Cardiac fibroblast (primary cell): ENCODE measurements at regions not wholly inside any gene's neighbourhood (a gene's known extent, or its start where the extent isn't known, plus 50 kb on each side); places are given as distances from the start of the nearest gene placed in this dataset.
"Not testable (repeated sequence)": the region's sequence is repeated elsewhere in the genome, so short reads cannot be mapped to it uniquely, and the experiment has no call there.

Experiments
- DNase-seq, 2 donors: peaks; one replicate each; pipeline versions ENCODE4 v3.0.0 to v3.0.0-alpha.2; 2010; ENCODE audit warnings: low read depth in 2 of 2
- H3K4me3 ChIP-seq, 2 donors: replicated peaks in 1 of 2; 1 replicate in 1 of 2; 2 replicates in 1 of 2; pipeline ENCODE4 v1.5.1; 2011; ENCODE audit warnings: low read depth in 2 of 2, low read length in 2 of 2, mild to moderate bottlenecking in 2 of 2, moderate library complexity in 1 of 2
- CTCF ChIP-seq: IDR thresholded peaks from one replicate; pipeline ENCODE4 v1.5.1; 2011; ENCODE audit warnings: low read depth, mild to moderate bottlenecking, low read length, inconsistent platforms

DNA sequence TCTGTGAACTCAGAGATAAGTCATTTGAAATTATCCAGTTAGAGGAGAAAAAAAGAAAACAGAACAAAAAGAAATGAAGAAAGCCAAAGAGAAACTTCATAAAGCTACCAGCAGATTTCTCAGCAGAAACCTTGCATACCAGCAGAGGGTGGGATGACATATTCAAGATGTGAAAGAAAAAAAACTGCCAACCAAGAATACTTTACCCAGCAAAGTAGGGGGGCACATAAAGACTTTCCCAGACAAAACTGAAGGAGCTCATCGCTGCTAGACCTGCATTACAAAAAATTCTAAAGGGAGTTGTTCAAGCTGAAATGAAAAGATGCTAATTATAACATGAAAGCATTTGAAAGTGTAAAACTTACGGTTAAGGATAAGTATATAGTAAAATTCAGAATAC lies 246.3 kb downstream of the FNDC1 start:
- no peak for TF ChIP-seq CTCF
- H3K4me3 ChIP-seq: no peak overlapping the region
- no peak for DNase-seq

GRCh38 chr6:159414711-159415110 lies 245.5 kb downstream of the FNDC1 start:
- H3K4me3 ChIP-seq: no peak overlapping the region
- no peak for TF ChIP-seq CTCF
- no peak for DNase-seq

GRCh38 chr6:159407211-159407780 lies 238.1 kb downstream of the FNDC1 start:
- not testable (repeated sequence) for DNase-seq, H3K4me3 ChIP-seq

GRCh38 chr6:159404296-159404695 lies 235.1 kb downstream of the FNDC1 start:
- no peak for DNase-seq
- no peak overlapping the region for H3K4me3 ChIP-seq
- TF ChIP-seq CTCF: no peak

DNA sequence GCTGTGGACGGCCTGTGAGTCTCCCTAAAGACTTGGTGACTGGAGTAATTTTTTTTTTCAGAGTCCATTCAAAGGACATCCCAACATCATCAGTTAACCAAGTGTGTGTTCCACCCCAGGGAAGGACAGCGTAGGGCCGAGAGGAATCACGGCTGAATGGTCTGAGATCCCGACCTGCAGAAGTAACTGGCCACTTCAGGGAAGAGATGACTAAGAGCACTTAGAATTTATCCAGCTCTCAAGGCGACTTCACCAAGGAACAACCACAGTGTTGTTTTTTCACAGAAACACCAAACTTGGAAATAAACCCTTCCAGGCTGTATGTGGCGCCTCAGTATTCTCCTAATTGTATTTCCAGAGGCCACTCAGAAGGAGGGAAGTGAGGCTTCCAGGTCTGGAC lies 231.6 kb downstream of the FNDC1 start:
- no peak for DNase-seq
- no peak overlapping the region for H3K4me3 ChIP-seq
- TF ChIP-seq CTCF: no peak

- DNase-seq: no peak
- no peak overlapping the region for H3K4me3 ChIP-seq
- TF ChIP-seq CTCF: no peak
Measured at GRCh38 chr6:159399751-159400221, 230.6 kb downstream of the FNDC1 start.

DNA sequence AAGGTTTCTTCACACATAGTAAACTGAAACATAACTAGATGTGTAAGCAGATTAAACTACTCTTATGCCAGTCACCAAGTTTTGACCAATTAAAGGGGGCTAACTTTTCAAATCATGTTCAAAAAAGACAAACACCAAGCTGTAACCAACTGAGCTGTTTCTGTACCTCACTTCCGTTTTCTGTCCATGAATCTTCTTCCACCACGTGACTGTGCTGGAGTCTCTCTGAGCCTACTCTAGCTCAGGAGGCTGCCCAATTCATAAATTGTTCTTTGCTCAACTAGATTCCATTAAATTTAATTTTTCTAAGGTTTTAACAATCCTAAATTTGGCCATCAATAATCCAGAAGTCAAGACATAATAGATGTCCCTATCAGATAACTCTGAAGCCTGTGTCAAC lies 229.4 kb downstream of the FNDC1 start:
- no peak overlapping the region for H3K4me3 ChIP-seq
- DNase-seq: no peak
- no peak for TF ChIP-seq CTCF
